Right renal pelvis (tissue), 4 donors: ENCODE measurements at regions not wholly inside any gene's neighbourhood (a gene's known extent, or its start where the extent isn't known, plus 50 kb on each side); places are given as distances from the start of the nearest gene placed in this dataset.

ENCODE experiments used
- DNase-seq, 4 donors: peaks; one replicate each; pipeline ENCODE4 v3.0.0-alpha.2; 2013; ENCODE audit warnings: low read depth in 4 of 4, low spot score in 3 of 4, missing footprints in 1 of 4

DNA sequence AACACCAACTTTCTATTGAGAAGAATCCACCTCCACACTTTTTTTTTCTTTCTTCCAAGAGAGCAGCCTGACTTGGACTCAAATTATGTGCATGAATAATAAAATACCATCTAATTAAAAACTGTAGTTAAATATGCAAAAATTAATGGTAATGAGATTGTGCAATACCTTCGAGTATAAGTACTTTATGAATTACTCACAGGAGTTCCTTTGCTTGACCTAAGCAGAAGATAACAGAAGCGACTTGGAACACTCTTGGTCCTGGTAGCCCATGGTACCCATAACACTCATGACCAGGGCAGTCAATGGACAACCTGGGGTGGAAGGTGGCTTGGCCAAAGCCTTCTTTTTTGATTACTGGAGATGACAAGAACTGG lies 203.5 kb upstream of the IRX3 start:
- no peak for DNase-seq

DNA sequence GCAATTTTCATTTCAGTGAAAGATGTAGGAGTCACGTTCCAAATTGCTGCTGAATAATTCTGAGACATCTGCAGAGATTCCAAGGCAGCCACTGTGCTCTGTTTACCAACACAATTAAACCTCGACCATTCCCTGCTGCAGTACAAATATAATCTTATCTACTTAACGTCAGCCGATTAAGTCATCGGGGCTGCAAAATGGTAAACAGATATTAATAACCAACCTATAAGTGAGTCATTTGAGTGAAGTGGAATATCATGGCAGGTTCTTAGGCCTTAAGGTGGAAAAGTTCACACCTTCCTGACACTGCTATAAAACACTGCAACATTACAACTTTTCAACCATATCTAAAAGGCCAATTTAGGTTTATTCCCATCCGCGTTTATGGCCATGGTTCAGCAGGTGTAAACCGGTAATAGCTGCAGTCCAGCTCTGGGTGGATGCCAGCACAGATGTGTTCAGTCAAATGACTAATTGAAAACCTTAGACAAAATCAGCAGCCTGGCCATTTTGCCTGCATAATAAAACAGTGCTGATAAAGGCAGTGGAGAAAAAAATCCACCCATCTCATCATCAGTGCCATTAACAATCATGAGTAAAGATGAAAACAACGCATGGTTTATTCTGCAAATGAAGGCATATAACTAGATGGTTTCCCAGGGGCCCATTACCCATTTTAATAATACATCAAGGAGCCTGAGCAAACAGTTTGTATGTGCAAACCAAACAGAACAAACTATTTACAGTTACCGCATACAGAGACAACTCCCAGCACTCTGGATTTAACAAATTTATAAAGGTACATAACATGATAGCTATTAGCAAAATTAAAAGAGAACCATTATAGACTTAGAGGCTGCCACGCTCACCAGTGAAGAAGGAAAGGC lies 202.9 kb upstream of the IRX3 start:
- no peak for DNase-seq

DNA sequence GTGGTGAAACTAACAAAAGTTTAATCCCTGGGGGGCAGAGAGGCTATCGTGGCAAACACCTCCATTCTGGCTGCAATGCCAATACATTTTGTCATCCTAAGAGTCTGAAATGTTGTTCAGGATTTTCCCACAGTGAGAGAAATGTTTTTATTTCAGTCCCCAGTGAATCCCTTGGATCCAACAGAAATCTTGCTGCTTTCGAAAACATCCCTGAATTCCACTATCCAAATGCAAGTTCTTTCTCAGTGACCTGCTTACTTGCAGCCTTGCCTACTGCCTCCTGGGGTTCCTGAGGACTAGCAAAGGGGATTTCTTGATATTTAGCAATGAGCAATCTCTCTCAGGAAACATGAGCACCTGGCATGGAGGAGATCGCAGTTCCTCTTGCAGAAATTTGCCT lies 202.1 kb upstream of the IRX3 start:
- DNase-seq, result no peak

DNA sequence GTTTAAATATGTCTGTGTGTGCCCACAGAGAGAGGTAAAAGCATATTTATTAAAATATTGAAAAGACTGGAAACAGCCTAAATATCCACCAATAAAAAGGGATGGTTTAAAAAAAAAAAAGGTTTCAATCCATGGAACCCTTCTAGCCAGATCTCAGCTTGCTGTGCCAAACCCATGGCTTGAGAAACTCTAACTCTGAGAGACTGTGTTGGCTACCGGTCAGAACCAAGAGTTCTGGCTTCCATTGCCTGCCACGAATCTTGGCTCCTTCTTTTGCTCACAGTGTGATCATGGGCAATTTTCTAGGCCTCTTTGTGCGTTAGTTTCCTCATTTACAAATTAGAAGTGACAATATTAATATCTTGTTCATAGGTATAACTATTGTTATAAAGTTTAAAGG lies 201.3 kb upstream of the IRX3 start:
- no peak for DNase-seq

DNA sequence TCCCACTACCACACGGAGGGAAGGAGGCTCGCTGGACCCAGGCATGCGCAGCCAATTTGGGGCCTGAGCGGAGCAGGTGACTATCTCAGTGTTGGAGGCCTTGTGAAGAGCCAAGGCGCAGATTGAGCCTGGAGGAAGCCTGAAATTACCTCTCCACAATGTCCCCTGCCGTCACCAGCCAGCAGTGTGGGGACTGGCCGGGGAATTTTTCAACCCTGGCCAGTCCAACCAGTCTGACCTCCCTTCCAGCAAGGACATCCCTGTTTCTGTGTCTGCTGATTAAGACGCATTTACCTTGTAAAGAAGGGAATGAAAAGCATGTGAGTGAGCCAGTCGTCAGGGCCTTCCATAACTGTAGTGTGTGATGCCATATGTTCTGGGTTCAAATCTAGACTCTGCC lies 198.1 kb upstream of the IRX3 start:
- DNase-seq, result no peak

DNA sequence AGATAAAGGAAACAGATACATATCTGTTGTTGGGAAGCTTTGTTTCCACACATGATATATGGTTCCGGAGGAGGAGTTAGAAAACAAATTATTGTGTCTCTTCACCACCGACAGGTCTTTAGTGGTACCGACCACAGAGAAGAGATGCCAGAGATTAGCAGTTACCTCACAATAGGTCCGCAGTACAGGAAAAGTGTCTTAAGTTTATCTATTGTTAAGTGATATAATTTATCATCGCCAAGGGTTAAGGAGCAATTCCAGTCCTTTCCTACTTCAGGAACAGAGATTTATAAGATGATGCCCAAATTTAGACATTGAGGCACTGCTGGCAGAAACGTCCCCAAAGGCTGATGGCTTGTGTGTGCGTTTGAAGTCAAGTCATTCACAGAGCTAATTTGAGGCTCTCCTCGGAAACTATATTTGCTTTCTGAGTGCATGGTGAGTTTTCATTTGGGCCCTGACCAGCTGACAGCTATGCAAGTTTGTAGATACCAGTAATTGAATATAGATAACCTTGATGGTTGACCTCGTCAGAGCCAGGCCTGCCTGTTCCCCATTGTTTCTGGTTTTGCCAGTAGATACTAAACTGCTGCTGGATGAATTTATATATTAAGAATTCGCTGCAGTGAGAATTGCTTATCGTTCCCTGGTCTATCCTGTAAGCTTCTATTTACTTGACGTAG lies 196.4 kb upstream of the IRX3 start:
- no peak for DNase-seq

DNA sequence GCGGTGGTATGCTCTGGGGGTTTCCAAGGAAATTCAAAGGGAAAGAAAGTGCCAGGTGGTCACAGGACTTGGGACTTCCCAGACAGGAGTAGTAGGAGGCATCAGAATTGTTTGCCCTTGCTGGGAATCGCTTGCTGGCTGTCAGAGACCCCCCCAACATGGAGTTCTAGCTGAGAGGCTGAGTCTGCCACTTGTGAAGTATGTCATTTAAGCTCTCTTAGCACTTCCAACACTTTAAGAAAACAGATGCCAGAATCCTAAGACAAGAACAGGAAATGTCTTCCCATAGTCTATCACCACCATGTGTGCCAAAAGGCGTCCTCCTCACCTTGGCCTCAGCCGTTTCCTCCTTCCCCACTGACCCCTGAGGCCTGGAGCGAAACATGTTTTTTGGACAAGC lies 193.8 kb upstream of the IRX3 start:
- DNase-seq, result no peak

DNA sequence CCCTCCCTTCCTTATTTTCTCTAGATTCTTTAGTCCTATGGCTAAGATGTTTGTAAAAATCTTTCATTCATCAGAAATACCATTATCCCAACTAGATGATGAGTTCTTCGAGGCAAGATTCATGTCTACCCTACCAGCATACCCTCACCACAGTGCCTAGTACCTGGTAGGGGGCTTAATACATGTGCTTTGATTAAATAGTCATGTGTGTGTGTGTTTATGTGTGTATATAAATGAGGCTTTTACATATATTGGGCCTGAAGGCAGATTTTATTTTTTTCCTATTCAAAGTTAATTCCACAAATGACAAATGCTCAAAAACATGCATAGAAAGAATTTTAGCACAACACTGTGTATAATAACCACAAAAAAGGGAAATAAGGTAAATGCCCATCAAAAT lies 193.0 kb upstream of the IRX3 start:
- DNase-seq, result no peak

DNA sequence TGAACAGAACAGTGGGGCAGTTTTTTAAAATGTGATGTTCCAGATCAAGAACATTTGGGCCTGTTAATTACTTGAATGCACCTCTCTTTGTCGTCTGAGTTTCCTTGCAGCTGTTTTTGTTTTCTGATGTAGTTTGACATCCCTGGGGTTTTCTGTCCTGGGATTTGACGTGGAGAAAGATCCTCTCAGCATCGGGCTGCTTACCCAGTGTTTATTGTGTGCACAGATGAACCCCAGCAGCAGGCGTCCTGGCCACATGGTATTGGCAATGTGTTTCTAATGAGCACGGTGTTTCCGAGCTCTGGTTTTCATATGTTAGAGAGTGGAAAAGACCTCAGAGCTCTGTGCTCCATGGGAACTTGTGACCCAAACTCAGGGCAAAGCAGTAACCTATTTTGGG lies 191.1 kb upstream of the IRX3 start:
- DNase-seq, result no peak

DNA sequence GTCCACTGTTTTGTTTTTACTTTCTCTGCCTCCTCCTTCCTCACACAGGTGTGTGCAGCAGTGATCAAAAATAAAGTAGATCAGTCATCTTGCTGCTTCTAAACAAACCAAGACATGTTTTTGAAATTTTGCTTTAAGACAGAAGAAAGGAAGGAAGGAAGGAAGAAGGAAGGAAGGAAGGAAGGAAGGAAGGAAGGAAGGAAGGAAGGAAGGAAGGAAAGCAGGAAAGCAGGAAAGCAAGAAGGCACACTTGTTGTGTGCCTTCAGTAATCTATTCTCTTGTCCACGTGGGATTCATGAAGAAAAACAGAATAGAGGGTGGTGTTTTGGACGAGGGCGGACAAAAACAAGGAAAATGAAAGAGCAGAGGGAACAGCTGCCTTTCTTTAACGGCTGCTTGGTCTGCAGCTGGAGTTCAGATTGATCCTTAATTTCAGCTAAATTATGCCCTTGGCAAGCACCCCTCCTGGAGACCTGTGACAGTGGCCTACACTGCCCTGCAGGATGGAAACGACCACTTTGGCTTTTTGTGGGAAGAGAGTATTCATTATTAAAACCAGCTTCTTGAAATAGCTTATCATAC lies 188.5 kb upstream of the IRX3 start:
- DNase-seq, result no peak

DNA sequence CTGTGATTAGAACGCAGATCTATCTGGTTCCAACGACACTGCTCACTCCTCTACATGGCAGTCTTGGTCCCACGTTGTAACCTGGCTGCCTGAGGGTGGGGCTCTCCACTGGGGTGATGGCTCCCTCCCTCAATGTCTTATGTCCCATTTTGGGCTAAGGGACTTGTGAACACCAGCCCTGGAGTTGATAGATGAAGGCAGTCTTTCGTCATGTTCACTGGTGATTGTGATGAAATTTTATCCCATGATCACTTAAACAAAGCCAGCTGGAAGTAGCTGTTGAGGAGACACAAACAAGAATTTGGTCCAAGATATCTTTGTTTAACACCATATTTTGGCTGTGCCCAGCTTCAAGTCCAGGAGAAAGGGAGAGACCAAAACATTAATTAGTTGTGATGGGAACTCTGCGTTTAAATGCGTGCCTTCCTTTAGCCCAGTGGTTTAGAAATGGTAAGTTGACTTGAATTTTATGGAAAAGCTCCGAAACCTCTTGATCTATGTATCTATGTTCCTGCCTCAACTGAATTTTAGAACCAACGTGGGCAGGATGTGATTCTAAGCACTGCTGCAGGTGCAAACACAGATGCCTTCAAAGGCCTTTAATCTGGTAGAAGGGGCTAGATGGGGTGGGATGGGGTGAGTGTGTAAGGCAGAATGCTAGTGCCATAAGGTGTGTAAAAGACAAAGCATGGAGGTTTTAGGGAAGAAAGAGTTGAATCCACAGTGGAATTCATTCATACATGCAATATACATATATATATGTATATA lies 186.8 kb upstream of the IRX3 start:
- DNase-seq, result no peak

DNA sequence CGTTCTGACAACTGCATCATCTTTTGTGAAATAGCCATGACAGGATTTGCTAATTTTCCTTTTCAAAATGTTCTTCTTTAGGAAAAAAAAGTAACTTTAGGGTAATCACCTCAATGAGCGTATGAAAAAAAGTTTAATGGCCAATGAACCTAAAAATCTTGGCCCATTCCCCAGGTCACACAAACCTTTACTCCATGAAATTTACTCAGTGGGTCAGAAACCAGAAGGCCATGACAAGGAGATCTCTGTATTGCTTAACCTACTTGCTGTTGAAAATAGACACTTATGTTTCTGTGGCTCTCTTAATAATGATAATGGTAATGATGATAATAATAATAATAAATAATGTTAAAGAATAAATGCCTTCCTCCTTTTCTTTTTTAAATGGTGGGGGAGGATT lies 180.8 kb upstream of the IRX3 start:
- no peak for DNase-seq

DNA sequence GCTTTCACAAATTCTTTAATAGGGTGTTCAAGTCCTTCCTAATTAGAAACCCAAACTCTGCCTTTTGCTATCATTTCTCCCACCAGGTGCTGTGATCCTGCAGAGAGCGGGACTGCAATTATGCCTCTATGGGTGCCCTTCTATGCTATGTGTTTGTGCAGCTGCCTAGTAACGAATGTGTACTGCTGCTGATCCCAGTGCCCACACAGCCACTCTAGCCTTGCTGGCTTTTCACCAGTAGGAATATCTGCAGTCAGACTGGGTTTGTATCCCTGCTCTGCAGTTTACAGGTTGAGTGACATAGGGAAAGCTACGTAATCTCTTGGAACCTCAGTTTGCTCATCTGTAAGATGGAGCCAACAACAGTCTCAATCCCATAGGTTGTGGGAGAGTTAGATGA lies 179.6 kb upstream of the IRX3 start:
- no peak for DNase-seq

DNA sequence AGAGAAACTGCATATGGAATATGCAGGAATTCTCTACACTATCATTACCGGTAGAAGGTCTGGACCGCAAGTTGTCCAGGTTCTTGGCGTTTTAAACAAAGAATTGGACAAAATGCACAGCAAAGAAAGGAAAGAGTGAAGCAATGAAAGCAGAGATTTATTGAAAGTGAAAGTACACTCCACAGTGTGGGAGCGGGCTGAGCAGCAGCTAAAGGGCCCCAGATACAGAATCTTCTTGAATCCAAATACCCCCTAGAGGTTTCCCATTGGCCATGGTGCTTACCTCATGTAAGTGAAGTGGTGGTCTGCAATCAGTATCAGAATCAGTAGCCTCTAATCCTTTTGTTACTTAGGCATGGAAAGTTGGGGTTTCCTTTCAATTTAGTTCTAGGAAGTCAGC lies 178.5 kb upstream of the IRX3 start:
- no peak for DNase-seq

DNA sequence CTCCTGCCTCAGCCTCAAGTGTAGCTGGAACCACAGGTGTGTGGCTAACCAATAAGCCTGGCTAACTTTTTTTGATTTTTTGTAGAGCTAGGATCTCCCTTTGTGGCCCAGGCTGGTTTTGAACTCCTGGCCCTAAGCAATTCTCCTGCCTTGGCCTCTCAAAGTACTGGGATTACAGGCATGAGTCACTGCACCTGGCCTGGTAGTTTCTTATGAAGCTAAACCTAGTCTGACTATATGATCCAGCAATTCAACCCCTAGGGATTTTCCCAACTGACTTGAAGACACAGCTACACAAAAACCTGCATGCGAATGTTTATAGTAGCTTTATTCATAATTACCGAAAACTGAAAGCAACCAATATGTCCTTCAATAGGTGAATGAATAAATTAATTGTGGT lies 176.2 kb upstream of the IRX3 start:
- no peak for DNase-seq

DNA sequence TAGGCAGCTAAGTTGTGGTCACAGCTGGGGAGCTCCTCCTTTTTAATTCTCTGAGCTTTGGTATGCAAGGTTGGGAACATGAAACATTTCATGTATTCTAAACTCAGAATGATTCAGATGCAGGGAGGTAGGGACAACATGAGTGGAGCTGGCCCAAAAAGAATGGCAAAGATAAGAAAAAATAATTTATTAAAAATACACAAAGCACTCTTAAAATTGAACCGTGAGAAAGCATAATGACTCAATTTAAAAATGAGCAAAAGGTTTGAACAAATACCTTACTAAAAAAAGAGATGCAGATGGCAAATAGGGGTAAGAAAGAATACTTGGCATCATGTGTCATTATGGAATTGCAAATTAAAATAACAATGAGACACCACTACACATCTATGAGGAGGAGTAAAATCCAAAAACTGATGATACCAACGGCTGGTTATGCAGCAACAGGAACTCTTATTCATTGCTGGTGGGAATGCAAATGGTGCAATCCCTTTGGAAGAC lies 175.6 kb upstream of the IRX3 start:
- no peak for DNase-seq

DNA sequence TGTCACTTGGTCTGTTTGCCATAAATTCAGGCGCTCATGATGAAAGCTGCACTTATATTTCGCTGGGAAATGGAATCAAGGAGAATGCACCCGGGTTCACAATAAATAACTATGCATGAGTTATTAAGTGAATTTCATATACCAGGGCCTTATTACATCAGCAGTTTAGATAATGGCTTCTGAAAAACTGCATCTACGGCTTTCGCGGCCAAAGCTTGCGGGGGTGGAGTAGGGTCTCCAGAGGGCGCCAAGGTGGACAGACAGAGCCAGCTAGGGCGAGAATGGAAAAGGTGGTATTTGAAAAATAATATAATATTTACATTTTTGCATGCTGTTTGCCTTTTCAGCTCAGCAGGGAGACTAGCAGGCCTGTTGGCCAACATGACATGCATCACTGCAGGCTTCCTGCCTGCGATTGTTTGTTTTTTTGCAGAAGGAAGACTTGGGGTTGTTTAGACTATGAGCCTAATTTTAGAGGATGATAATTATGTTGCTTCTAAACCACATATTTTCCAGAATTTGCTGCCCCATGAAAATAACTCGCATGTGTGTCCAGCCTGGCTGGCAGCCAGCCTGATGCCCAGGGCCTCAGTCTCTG lies 173.8 kb upstream of the IRX3 start:
- DNase-seq, result no peak

DNA sequence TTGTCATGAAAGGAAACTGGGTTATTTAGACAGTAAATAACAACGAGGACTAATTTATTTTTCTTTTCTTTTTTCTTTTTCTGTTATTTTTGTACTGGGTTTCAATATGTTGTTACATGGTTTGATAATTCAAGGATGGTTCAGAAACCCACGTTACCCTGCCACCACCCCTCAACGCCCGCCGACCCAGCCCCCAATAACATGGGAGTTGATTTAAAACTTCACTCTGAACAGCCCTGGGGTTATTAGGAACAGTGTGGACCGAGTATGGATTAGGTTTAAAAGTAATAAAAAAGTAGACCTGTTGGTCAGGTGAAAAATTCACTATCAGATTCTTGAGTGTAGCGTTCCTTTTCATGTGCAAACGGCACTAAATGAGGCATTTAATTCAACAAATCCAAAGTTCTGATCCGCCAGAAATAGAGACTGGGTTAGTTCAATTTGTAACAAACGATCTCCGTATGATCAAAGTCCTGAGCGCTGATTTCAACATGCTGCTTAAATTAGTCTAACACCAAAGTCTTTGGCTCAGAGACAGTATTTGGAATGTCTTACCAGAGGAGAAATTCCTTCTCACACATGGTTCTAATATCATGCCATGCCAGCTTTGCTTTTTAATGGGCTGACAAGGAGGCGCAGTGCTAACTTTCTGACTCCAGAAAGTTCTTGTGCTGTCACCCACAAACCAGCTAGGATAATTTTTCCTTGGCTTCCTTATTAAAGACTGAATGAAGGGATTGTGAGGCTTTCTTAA lies 173.1 kb upstream of the IRX3 start:
- DNase-seq, result no peak

DNA sequence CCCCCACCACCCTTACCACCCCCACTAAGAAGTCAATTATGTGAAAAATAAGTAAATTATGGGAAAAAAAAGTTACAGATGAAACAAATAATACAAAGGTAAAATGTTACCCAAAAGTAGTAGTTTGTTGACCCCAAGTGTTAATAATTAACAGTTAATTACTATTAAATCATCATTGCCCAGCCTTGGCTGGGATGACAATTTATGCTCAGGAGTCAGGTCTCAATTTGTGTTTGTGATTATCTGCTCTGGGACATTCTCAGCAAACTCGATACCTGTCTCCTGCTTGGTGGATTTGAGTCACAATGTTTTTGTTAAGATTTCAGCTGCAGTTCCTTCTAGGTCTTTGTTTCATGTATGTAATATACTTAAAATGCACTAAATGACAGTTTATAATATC lies 172.3 kb upstream of the IRX3 start:
- no peak for DNase-seq

DNA sequence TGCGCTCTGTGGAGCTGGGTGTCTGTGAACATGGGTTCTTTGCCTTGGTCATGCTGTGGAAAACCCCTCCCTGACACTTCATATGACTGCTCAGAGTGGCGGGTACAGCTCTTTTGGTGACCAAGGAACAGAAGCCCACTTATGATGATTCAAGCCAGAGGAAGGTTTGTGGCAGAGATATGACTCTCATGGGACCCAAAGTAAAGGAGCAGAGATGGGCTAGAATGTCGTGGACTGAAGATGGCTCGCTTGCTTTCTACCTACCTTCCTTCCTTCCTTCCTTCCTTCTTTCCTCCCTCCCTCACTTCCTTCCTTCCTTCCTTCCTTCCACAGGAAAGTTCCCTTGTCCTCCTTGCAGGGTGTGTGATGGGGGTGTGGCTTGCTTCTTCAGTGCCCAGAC lies 169.7 kb upstream of the IRX3 start:
- DNase-seq, result no peak
